Activated effector memory CD4-positive, alpha-beta T cell treated with anti-CD3 and anti-CD28 coated beads, Interleukin-2, amount 50 U/mL, for 16 hours (primary cell): ENCODE measurements at regions not wholly inside any gene's neighbourhood (a gene's known extent, or its start where the extent isn't known, plus 50 kb on each side); places are given as distances from the start of the nearest gene placed in this dataset.

ENCODE experiments used
- DNase-seq: peaks from one replicate; pipeline ENCODE4 v3.0.0-alpha.2; 2020

- peak; percentile 27 for DNase-seq
These were observed 71.4 kb upstream of the RAB4A start for GRCh38 chr1:229199261-229200243.

- no peak for DNase-seq
These were observed 67.7 kb upstream of the RAB4A start for GRCh38 chr1:229203030-229203751.

- DNase-seq, result no peak
These were observed 66.8 kb upstream of the RAB4A start for GRCh38 chr1:229203991-229204632.

GRCh38 chr1:229204921-229205777 lies 65.8 kb upstream of the RAB4A start:
- peak; percentile 5 for DNase-seq

- peak; percentile 34 for DNase-seq
These were observed 65.1 kb upstream of the RAB4A start for GRCh38 chr1:229205854-229206253.

GRCh38 chr1:229207916-229208315 lies 63.0 kb upstream of the RAB4A start:
- DNase-seq, result peak; percentile 28

GRCh38 chr1:229208481-229208880 lies 62.4 kb upstream of the RAB4A start:
- DNase-seq, result no peak

GRCh38 chr1:229209386-229209785 lies 61.5 kb upstream of the RAB4A start:
- peak; percentile 5 for DNase-seq

- no peak for DNase-seq
These were observed 61.1 kb upstream of the RAB4A start for GRCh38 chr1:229209816-229210215.

GRCh38 chr1:229210844-229211243 lies 60.1 kb upstream of the RAB4A start:
- peak; percentile 6 for DNase-seq

GRCh38 chr1:229213797-229214196 lies 57.1 kb upstream of the RAB4A start:
- no peak for DNase-seq

GRCh38 chr1:229217716-229218115 lies 53.2 kb upstream of the RAB4A start:
- no peak for DNase-seq

GRCh38 chr1:229218612-229219025 lies 52.3 kb upstream of the RAB4A start:
- DNase-seq, result no peak

GRCh38 chr1:229220163-229220846 lies 50.6 kb upstream of the RAB4A start:
- no peak for DNase-seq

GRCh38 chr1:229221106-229222019 lies 49.5 kb upstream of the RAB4A start:
- DNase-seq, result no peak
